HL-60 (cell line): ENCODE measurements at regions not wholly inside any gene's neighbourhood (a gene's known extent, or its start where the extent isn't known, plus 50 kb on each side); places are given as distances from the start of the nearest gene placed in this dataset.
A peak's percentile ranks its signal among the peaks of the same experiment; 100 is the strongest.

Experiments used
- DNase-seq, 2 experiments: peaks; one replicate each; pipeline ENCODE4 v3.0.0-alpha.2; 2010 to 2020; ENCODE audit warnings: low read depth in 1 of 2, low spot score in 1 of 2
- H3K27ac ChIP-seq: fragments of 250-450 bp; sonication (Bioruptor Pico); replicated peaks from 2 replicates; pipeline ENCODE4 v1.5.1; 2020; ENCODE audit warnings: mild to moderate bottlenecking, moderate library complexity
- H3K27me3 ChIP-seq: fragments of 250-450 bp; sonication (Bioruptor Pico); 2 replicates; pipeline ENCODE4 v1.5.1; 2021; ENCODE audit warnings: mild to moderate bottlenecking, moderate library complexity; ENCODE audit not compliant: insufficient read depth, poor library complexity, severe bottlenecking
- H3K4me3 ChIP-seq: replicated peaks from 2 replicates; pipeline ENCODE4 v1.5.1; 2011; ENCODE audit warnings: mild to moderate bottlenecking, control low read depth, low read length; ENCODE audit not compliant: insufficient read depth
- GABPA ChIP-seq: IDR thresholded peaks from 2 replicates; pipeline ENCODE4 v1.6.1; 2012; ENCODE audit warnings: low read depth
- POLR2AphosphoS5 ChIP-seq: IDR thresholded peaks from 2 replicates; pipeline ENCODE4 v1.6.1; 2012; ENCODE audit warnings: low read depth
- REST ChIP-seq: IDR thresholded peaks from 2 replicates; pipeline ENCODE4 v1.6.1; 2012; ENCODE audit warnings: low read depth; ENCODE audit not compliant: insufficient replicate concordance
- SPI1 ChIP-seq: IDR thresholded peaks from 2 replicates; pipeline ENCODE4 v1.6.1; 2012; ENCODE audit warnings: low read depth, mild to moderate bottlenecking, borderline replicate concordance
- TF ChIP-seq, protein P1 (sequence below): IDR thresholded peaks from one replicate; pipeline ENCODE4 v1.5.1; 2011; ENCODE audit warnings: low read length, control low read depth, inconsistent platforms; ENCODE audit not compliant: insufficient read depth

- no peak for TF ChIP-seq GABPA
- TF ChIP-seq POLR2AphosphoS5, result no peak
- peak; percentile 93 for TF ChIP-seq SPI1
- no peak for TF ChIP-seq REST
- H3K27me3 ChIP-seq, result no peaks in the 10 kb centered on the region
- peak in 1 of 2 experiments; percentile 23 for DNase-seq
- no peak overlapping the region for H3K4me3 ChIP-seq
- no peak overlapping the region for H3K27ac ChIP-seq
Observed at GRCh38 chr4:31968842-31969241, 1248.7 kb downstream of the PCDH7 start.

DNA sequence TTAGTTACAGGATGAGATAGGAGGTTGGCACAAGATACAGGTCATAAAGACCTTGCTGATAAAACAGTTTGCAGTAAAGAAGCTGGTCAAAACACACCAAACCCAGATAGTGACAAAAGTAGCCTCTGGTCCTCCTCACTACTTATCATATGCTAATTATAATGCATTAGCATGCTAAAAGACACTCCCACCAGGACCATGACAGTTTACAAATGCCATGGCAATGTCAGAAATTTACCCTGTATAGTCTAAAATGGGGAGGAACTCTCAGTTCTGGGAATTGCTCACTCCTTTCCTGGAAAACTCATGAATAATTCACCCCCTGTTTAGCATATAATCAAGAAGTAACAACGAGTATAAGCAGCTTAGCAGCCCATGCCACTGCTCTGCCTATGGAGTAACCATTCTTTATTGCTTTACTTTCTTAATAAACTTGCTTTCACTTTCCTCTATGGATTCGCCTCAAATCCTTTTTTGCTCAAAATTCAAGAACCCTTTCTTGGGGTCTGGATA is 1254.4 kb downstream of the PCDH7 start:
- Histone ChIP-seq H3K4me3 (no peak overlapping the region), H3K27me3 (no peaks in the 10 kb centered on the region), H3K27ac (no peak overlapping the region)
- DNase-seq, result no peak
- TF ChIP-seq SPI1 (no peak), GABPA (no peak)

DNA sequence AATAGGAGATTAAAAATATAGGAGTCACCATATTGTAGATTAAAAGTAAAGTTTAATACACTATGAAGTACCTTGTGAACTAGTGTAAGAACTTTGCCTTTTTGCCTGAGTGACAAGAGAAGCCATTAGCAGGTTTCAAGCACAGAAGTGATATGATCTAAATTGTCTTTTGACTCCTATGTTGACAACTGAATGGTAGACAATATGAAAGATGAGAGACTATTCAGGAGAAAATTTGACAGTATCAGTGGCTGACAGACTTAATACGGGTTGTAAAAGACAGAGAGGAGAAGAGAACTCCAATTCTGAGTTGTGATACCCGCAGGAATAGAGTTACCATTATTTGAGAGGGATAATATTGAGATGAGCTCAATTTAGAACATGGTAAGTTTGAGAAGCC is 1259.8 kb downstream of the PCDH7 start:
- Histone ChIP-seq H3K27me3 (no peaks in the 10 kb centered on the region), H3K27ac (no peak overlapping the region), H3K4me3 (no peak overlapping the region)
- TF ChIP-seq POLR2AphosphoS5 (no peak), GABPA (no peak), REST (no peak)
- TF ChIP-seq, protein P1, sequence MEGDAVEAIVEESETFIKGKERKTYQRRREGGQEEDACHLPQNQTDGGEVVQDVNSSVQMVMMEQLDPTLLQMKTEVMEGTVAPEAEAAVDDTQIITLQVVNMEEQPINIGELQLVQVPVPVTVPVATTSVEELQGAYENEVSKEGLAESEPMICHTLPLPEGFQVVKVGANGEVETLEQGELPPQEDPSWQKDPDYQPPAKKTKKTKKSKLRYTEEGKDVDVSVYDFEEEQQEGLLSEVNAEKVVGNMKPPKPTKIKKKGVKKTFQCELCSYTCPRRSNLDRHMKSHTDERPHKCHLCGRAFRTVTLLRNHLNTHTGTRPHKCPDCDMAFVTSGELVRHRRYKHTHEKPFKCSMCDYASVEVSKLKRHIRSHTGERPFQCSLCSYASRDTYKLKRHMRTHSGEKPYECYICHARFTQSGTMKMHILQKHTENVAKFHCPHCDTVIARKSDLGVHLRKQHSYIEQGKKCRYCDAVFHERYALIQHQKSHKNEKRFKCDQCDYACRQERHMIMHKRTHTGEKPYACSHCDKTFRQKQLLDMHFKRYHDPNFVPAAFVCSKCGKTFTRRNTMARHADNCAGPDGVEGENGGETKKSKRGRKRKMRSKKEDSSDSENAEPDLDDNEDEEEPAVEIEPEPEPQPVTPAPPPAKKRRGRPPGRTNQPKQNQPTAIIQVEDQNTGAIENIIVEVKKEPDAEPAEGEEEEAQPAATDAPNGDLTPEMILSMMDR, result no peak
- no peak for DNase-seq

DNA sequence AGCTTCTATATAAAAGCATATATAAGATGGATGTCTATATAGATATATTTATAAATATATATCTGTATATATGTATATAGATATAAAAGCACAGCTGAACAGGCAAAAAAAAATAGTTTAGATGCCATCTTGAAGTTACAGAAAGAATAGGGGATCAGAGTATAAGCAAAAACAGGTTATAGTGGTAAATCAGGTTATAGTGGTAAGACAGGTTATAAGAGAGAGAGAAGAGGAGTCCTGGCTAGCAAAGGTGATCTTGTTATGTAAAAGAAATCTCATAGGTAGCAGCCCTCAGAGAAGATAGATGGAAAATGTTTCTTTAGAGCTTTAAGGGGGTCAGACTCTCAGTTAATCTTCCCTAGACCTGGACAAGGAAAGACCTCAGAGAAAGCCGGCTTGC is 1263.1 kb downstream of the PCDH7 start:
- no peak for TF ChIP-seq SPI1
- TF ChIP-seq GABPA, result no peak
- no peak for TF ChIP-seq POLR2AphosphoS5
- TF ChIP-seq, protein P1, result no peak
- TF ChIP-seq REST, result no peak
- no peak for DNase-seq
- Histone ChIP-seq H3K27me3 (no peaks in the 10 kb centered on the region), H3K4me3 (no peak overlapping the region), H3K27ac (peak overlapping the region; percentile 80; the same call in 1 of the 2 replicates)
